ENCODE measurements at regions not wholly inside any gene's neighbourhood (a gene's known extent, or its start where the extent isn't known, plus 50 kb on each side); places are given as distances from the start of the nearest gene placed in this dataset.

DNA sequence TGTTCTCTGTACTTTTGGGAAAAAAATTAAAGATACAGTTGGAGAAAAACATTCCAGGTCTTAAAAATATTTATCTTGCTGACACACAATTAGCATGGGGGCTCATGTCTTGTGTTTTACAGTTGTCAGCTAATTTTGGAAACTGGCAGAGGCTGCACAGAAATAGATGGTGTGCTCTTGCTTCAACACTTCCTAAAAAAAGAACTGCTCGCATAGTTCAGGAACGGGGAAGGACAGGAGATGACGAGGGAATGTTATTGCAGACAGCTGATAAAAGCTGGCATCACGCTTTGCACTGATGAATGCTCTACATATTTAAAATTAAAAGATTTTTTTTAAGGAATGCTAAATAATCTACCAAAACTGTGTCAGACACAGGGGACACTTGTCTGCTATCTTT lies 103.5 kb upstream of the CELF2 start:
- H3K9me3 Mint-ChIP-seq = no peaks in the 10 kb centered on the region
- no peaks in the 10 kb centered on the region for H3K36me3 Mint-ChIP-seq (ENCODE audit: insufficient read depth in 2 of 2)
- no peak overlapping the region for H3K4me3 Mint-ChIP-seq
- DNase-seq (no peak), ATAC-seq (replicated peaks in 1 of 2) (no peak)
- H3K27me3 Mint-ChIP-seq (ENCODE audit: low read depth) = peaks cover 14% of the 10 kb centered on the region
- H3K27ac Mint-ChIP-seq = no peak overlapping the region
- H3K4me1 Mint-ChIP-seq (ENCODE audit: low read depth) = peaks cover 5% of the 10 kb centered on the region

DNA sequence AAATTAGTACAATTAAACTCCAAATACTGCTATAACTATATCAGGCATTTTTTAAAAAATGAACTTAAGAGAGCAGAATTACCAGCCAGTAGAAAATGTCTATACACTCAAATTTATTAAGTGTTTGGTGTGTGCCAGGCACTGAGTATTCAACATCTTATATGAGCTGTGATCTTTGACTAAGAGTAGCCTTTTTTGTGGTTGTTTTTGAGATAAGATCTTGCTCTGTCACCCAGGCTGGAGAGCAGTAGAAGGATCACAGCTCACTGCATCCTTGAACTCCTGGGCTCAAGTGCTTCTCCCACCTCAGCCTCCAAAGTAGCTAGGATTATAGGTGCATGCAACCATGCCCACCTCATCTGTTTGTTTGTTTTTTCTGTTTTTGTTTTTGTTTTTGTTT lies 102.5 kb upstream of the CELF2 start:
- Mint-ChIP-seq H3K4me3 (no peak overlapping the region), H3K9me3 (no peaks in the 10 kb centered on the region), H3K27me3 (ENCODE audit: low read depth) (peaks cover 13% of the 10 kb centered on the region), H3K27ac (no peak overlapping the region), H3K36me3 (ENCODE audit: insufficient read depth in 2 of 2) (no peaks in the 10 kb centered on the region), H3K4me1 (ENCODE audit: low read depth) (peaks cover 5% of the 10 kb centered on the region)
- ATAC-seq (replicated peaks in 1 of 2) = peak; percentile 51 to 58
- no peak for DNase-seq

DNA sequence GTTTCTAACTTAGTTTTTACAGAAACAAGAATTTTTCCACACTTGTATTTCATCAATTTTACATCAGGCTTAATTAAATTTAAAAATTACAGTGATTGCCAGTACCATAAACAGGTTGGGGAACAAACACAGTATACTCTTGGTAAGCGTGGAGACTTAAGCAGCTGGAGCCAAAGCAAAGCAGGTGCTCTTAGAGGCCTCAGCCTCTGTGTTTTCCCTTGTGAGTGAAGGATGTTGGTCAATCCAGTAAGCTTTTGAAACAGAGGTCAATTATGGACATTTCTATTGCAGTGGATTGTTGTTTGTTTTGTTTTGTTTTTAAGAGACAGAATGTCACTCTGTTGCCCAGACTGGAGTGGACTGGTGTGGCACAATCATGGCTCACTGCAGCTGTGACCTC lies 100.6 kb upstream of the CELF2 start:
- no peak for DNase-seq
- Mint-ChIP-seq H3K4me1 (ENCODE audit: low read depth) (peaks cover 5% of the 10 kb centered on the region), H3K27me3 (ENCODE audit: low read depth) (peaks cover 19% of the 10 kb centered on the region)

GRCh38 chr10:10919976-10920375 lies 97.7 kb upstream of the CELF2 start:
- ATAC-seq (replicated peaks in 1 of 2) = no peak
- no peaks in the 10 kb centered on the region for H3K36me3 Mint-ChIP-seq (ENCODE audit: insufficient read depth in 2 of 2)
- H3K4me3 Mint-ChIP-seq = no peak overlapping the region
- peaks cover 12% of the 10 kb centered on the region for H3K27me3 Mint-ChIP-seq (ENCODE audit: low read depth)
- peaks cover 5% of the 10 kb centered on the region for H3K4me1 Mint-ChIP-seq (ENCODE audit: low read depth)
- DNase-seq = no peak
- no peaks in the 10 kb centered on the region for H3K9me3 Mint-ChIP-seq
- no peak overlapping the region for H3K27ac Mint-ChIP-seq

More for the DNA sequence above, 100.6 kb upstream of the CELF2 start:
- Mint-ChIP-seq H3K36me3 (ENCODE audit: insufficient read depth in 2 of 2) (no peaks in the 10 kb centered on the region), H3K9me3 (no peaks in the 10 kb centered on the region), H3K4me3 (no peak overlapping the region), H3K27ac (no peak overlapping the region)
- no peak for ATAC-seq (replicated peaks in 1 of 2)

DNA sequence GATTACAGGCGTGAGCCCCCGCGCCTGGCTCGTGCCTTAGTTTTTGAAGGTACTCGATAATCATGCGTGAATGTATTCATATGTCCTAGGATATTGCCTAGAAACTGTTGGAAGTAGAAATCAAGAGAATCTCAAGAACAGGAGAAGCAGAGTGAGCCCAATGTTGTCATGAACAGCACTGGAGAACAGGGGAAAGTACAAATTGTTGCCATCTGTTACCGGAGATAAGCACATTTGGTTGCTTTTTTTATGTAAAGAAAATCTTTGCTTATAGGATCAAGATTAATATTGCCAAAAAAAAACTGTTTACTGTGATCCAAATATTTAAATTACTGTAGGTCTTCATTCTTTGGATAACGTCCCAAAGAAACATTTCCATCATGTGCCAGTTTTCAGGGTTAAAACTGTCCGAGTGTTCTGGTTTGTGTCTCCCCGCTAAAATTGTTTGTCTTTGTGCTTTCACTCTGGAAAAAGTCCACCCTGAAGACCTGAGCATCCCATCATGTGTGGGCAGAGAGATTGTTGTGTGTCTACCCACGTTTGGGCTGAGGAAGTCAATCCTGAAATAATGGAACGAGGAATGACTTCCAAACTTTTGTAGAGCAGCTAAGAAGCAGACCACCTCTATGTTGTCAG lies 95.7 kb upstream of the CELF2 start:
- H3K27ac Mint-ChIP-seq = no peak overlapping the region

GRCh38 chr10:10923029-10923651 lies 94.5 kb upstream of the CELF2 start:
- Mint-ChIP-seq H3K4me3 (no peak overlapping the region), H3K36me3 (ENCODE audit: insufficient read depth in 2 of 2) (no peaks in the 10 kb centered on the region), H3K9me3 (no peaks in the 10 kb centered on the region), H3K27me3 (ENCODE audit: low read depth) (peaks cover 12% of the 10 kb centered on the region), H3K27ac (no peak overlapping the region), H3K4me1 (ENCODE audit: low read depth) (no peaks in the 10 kb centered on the region)
- ATAC-seq (replicated peaks in 1 of 2) = no peak
- no peak for DNase-seq

More for the DNA sequence above, 95.7 kb upstream of the CELF2 start:
- no peak overlapping the region for H3K4me3 Mint-ChIP-seq
- H3K4me1 Mint-ChIP-seq (ENCODE audit: low read depth) = no peaks in the 10 kb centered on the region
- ATAC-seq (replicated peaks in 1 of 2) (no peak), DNase-seq (no peak)
- H3K27me3 Mint-ChIP-seq (ENCODE audit: low read depth) = peaks cover 12% of the 10 kb centered on the region
- no peaks in the 10 kb centered on the region for H3K9me3 Mint-ChIP-seq
- no peaks in the 10 kb centered on the region for H3K36me3 Mint-ChIP-seq (ENCODE audit: insufficient read depth in 2 of 2)

GRCh38 chr10:10925667-10926066 lies 92.0 kb upstream of the CELF2 start:
- Mint-ChIP-seq H3K9me3 (no peaks in the 10 kb centered on the region), H3K4me3 (no peak overlapping the region), H3K4me1 (ENCODE audit: low read depth) (no peaks in the 10 kb centered on the region), H3K36me3 (ENCODE audit: insufficient read depth in 2 of 2) (no peaks in the 10 kb centered on the region), H3K27ac (no peak overlapping the region), H3K27me3 (ENCODE audit: low read depth) (peaks cover 7% of the 10 kb centered on the region)
- DNase-seq = no peak
- ATAC-seq (replicated peaks in 1 of 2) = no peak

- H3K4me1 Mint-ChIP-seq (ENCODE audit: low read depth) = no peaks in the 10 kb centered on the region
- H3K9me3 Mint-ChIP-seq = no peaks in the 10 kb centered on the region
- H3K4me3 Mint-ChIP-seq = no peak overlapping the region
- H3K36me3 Mint-ChIP-seq (ENCODE audit: insufficient read depth in 2 of 2) = no peaks in the 10 kb centered on the region
- no peak for DNase-seq
- H3K27ac Mint-ChIP-seq = no peak overlapping the region
- H3K27me3 Mint-ChIP-seq (ENCODE audit: low read depth) = peaks cover 6% of the 10 kb centered on the region
- no peak for ATAC-seq (replicated peaks in 1 of 2)
Observed at GRCh38 chr10:10927608-10928007, 90.1 kb upstream of the CELF2 start.

DNA sequence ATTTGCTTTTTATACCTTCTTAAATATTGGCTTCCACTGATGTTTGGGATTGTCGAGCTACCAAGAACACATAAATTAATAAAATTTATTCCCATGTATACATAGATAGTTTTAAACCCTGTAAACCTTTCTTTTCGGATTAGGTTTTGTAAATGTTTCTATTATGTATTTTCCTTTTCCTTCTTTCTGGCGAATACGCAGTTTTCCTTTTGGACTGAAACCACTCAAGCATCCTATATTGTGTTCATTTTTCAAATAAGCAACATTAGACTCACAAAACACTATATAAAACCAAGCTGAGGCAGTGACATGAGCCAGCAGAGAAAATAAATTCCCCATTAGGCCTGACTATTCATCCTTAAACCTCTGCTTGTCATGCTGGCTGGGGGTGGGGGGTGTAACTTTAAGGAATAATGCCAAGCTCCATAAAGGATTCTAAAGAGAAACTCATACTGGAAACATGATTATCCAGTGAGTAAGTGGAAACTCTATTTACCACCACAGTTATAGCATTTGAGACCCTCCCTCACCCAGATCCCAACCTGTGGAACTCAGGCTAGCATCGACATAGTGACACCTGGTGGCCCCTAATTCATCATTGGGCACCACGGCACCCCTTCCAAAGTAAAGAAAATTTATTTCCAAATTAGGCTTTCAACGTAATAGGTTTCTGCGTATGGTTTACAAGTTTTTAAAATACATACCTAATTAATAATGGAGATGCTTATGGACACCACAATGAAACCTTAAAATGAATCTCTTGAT lies 86.5 kb upstream of the CELF2 start:
- DNase-seq = no peak
- Mint-ChIP-seq H3K27me3 (ENCODE audit: low read depth) (peaks cover 20% of the 10 kb centered on the region), H3K27ac (no peak overlapping the region), H3K36me3 (ENCODE audit: insufficient read depth in 2 of 2) (no peaks in the 10 kb centered on the region), H3K4me1 (ENCODE audit: low read depth) (no peaks in the 10 kb centered on the region), H3K4me3 (no peak overlapping the region), H3K9me3 (no peaks in the 10 kb centered on the region)
- no peak for ATAC-seq (replicated peaks in 1 of 2)

- no peaks in the 10 kb centered on the region for H3K9me3 Mint-ChIP-seq
- no peaks in the 10 kb centered on the region for H3K36me3 Mint-ChIP-seq (ENCODE audit: insufficient read depth in 2 of 2)
- H3K27ac Mint-ChIP-seq = no peak overlapping the region
- H3K4me1 Mint-ChIP-seq (ENCODE audit: low read depth) = no peaks in the 10 kb centered on the region
- DNase-seq = no peak
- ATAC-seq (replicated peaks in 1 of 2) = no peak
- H3K27me3 Mint-ChIP-seq (ENCODE audit: low read depth) = peaks cover 14% of the 10 kb centered on the region
- H3K4me3 Mint-ChIP-seq = no peak overlapping the region
Observed at GRCh38 chr10:10935032-10935431, 82.6 kb upstream of the CELF2 start.

- Mint-ChIP-seq H3K4me1 (ENCODE audit: low read depth) (no peaks in the 10 kb centered on the region), H3K4me3 (no peak overlapping the region), H3K9me3 (peaks cover 0 to 4% of the 10 kb centered on the region in 2 donors), H3K36me3 (ENCODE audit: insufficient read depth in 2 of 2) (no peaks in the 10 kb centered on the region), H3K27me3 (ENCODE audit: low read depth) (peaks cover 27% of the 10 kb centered on the region), H3K27ac (no peak overlapping the region)
- no peak for DNase-seq
- ATAC-seq (replicated peaks in 1 of 2) = no peak
Observed at GRCh38 chr10:10938676-10939075, 79.0 kb upstream of the CELF2 start.

DNA sequence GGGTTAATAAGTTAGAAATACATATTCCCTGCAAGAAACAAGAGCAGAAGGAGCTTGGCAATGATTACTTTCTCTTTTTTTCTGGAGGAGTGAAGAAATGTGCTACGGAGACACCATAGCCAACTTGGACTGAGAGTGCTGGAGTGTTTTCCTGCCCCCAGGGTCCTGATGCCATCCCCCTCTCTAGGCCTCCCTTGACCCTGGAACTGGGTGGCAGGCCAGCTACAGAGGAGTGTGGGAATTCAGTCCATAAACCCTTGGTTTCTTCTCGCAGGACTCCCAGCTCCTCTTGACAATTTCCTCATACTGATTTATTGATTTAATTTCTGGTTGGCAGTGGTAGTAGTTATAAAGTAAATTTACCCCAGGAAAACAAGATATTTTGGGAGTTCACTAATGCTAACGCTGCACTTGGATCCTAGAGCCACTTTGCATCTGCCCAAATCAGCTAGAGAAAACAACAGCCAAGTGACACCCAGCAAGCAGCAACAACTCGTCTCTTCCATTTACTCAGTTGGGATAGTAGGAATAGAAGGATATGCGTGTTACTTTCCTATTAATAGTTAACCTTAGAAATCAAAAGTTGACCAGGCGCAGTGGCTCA lies 76.4 kb upstream of the CELF2 start:
- peaks cover 0 to 4% of the 10 kb centered on the region in 2 donors for H3K9me3 Mint-ChIP-seq
- H3K36me3 Mint-ChIP-seq (ENCODE audit: insufficient read depth in 2 of 2) = no peaks in the 10 kb centered on the region
- H3K4me1 Mint-ChIP-seq (ENCODE audit: low read depth) = no peaks in the 10 kb centered on the region
- H3K27me3 Mint-ChIP-seq (ENCODE audit: low read depth) = peaks cover 19% of the 10 kb centered on the region
- ATAC-seq (replicated peaks in 1 of 2) = no peak
- no peak overlapping the region for H3K27ac Mint-ChIP-seq
- H3K4me3 Mint-ChIP-seq = no peak overlapping the region
- DNase-seq = no peak

DNA sequence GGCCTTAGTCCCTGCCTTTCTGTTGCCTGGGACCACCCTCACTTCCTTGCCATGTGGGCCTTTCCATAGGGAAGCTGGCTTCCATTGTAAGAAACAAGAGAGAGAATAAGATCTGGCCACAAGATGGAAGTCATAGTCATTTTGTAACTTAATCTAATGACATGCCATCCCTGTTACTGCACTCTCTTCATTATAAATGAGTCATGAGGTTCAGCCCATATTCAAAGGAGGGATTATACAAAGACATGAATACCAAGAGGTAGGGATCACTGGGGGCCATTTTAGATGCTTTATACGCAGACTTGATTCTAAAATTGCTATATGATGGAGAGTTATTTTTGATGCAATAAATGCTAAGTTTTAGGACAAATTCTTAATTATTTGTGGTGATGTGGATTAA lies 75.2 kb upstream of the CELF2 start:
- H3K36me3 Mint-ChIP-seq (ENCODE audit: insufficient read depth in 2 of 2) = no peaks in the 10 kb centered on the region
- peaks cover 0 to 4% of the 10 kb centered on the region in 2 donors for H3K9me3 Mint-ChIP-seq
- H3K27ac Mint-ChIP-seq = no peak overlapping the region
- H3K4me3 Mint-ChIP-seq = no peak overlapping the region
- ATAC-seq (replicated peaks in 1 of 2) = no peak
- H3K4me1 Mint-ChIP-seq (ENCODE audit: low read depth) = no peaks in the 10 kb centered on the region
- no peak for DNase-seq
- H3K27me3 Mint-ChIP-seq (ENCODE audit: low read depth) = peaks cover 21% of the 10 kb centered on the region

Measured in activated T-cell treated with anti-CD3 and anti-CD28 coated beads, Interleukin-2, amount 50 U/mL, for 72 hours (primary cell).